AG04450 (cell line): ENCODE measurements at regions not wholly inside any gene's neighbourhood (a gene's known extent, or its start where the extent isn't known, plus 50 kb on each side); places are given as distances from the start of the nearest gene placed in this dataset.

Source experiments
- CTCF ChIA-PET: fragments of 300-600, 350-600 bp; formaldehyde crosslinking; extraction: SDS; loops from one replicate; lab custom pipeline; 2022; ENCODE audit warnings: antibody characterized with exemption, inconsistent platforms; lab: Charles Lee
- POLR2A ChIA-PET: fragments of 350-600 bp; formaldehyde crosslinking; extraction: SDS; loops from one replicate; lab custom pipeline; 2021; ENCODE audit warnings: antibody characterized with exemption, inconsistent platforms; lab: Yijun Ruan, JAX
- DNase-seq: peaks from one replicate; pipeline ENCODE4 v3.0.0-alpha.2; 2011; ENCODE audit warnings: low read depth, low spot score
- H3K27ac ChIP-seq: one replicate; pipeline ENCODE4 v1.5.1; 2012; ENCODE audit warnings: low read depth, low read length, control low read depth
- H3K27me3 ChIP-seq: one replicate; pipeline ENCODE4 v1.6.0; 2012; ENCODE audit warnings: low read length; ENCODE audit not compliant: control insufficient read depth, insufficient read depth
- H3K4me3 ChIP-seq: 2 replicates; pipeline ENCODE4 v1.5.1; 2011; ENCODE audit warnings: mild to moderate bottlenecking, low read depth, low read length, control low read depth
- H3K9me3 ChIP-seq: 2 replicates; pipeline ENCODE4 v1.5.1; 2012; ENCODE audit warnings: low read length; ENCODE audit not compliant: control insufficient read depth, insufficient read depth
- CTCF ChIP-seq: IDR thresholded peaks from 2 replicates; pipeline ENCODE4 v1.5.1; 2011; ENCODE audit warnings: low read depth, low read length, control low read depth, inconsistent platforms

GRCh38 chr3:6522191-6522590 lies 338.7 kb upstream of the GRM7 start:
- TF ChIP-seq CTCF: no peak
- no peak for DNase-seq
- ChIA-PET CTCF (no interaction called here), POLR2A (no interaction called here)
- Histone ChIP-seq H3K4me3 (no peak overlapping the region), H3K9me3 (peaks cover 17% of the 10 kb centered on the region), H3K27me3 (no peaks in the 10 kb centered on the region), H3K27ac (no peak overlapping the region)

- no peak overlapping the region for H3K27ac ChIP-seq
- ChIA-PET POLR2A (no interaction called here), CTCF (no interaction called here)
- no peak overlapping the region for H3K4me3 ChIP-seq
- no peak for DNase-seq
- no peaks in the 10 kb centered on the region for H3K27me3 ChIP-seq
- peaks cover 17% of the 10 kb centered on the region for H3K9me3 ChIP-seq
- no peak for TF ChIP-seq CTCF
These were observed 337.9 kb upstream of the GRM7 start for GRCh38 chr3:6523043-6523442.

GRCh38 chr3:6524479-6524878 lies 336.4 kb upstream of the GRM7 start:
- POLR2A ChIA-PET: no interaction called here
- Histone ChIP-seq H3K4me3 (no peak overlapping the region), H3K27ac (no peak overlapping the region), H3K9me3 (peaks cover 12% of the 10 kb centered on the region), H3K27me3 (no peaks in the 10 kb centered on the region)
- no peak for DNase-seq
- CTCF ChIA-PET: no interaction called here
- TF ChIP-seq CTCF: no peak

GRCh38 chr3:6526321-6526720 lies 334.6 kb upstream of the GRM7 start:
- Histone ChIP-seq H3K9me3 (peaks cover 6% of the 10 kb centered on the region), H3K27me3 (no peaks in the 10 kb centered on the region), H3K27ac (no peak overlapping the region), H3K4me3 (no peak overlapping the region)
- POLR2A ChIA-PET: no interaction called here
- TF ChIP-seq CTCF: no peak
- DNase-seq: no peak
- CTCF ChIA-PET: no interaction called here

- H3K27me3 ChIP-seq: no peaks in the 10 kb centered on the region
- POLR2A ChIA-PET: no interaction called here
- H3K4me3 ChIP-seq: no peak overlapping the region
- H3K9me3 ChIP-seq: peaks cover 6% of the 10 kb centered on the region
- no peak overlapping the region for H3K27ac ChIP-seq
- CTCF ChIA-PET: no interaction called here
- DNase-seq: no peak
- no peak for TF ChIP-seq CTCF
These were observed 334.1 kb upstream of the GRM7 start for GRCh38 chr3:6526861-6527260.
